A549 (cell line): ENCODE measurements at regions not wholly inside any gene's neighbourhood (a gene's known extent, or its start where the extent isn't known, plus 50 kb on each side); places are given as distances from the start of the nearest gene placed in this dataset.
A peak's percentile ranks its signal among the peaks of the same experiment; 100 is the strongest.
"Not testable (repeated sequence)": the region's sequence is repeated elsewhere in the genome, so short reads cannot be mapped to it uniquely, and the experiment has no call there.

Source experiments
- ATAC-seq, 2 experiments: fragments of 200-7000 bp in 1 of 2; fragments of >200 bp in 1 of 2; cut with Nextera tagmentation in 1 of 2; cut with Tn5 transposase in 1 of 2; 3 replicates each; pipeline versions ENCODE4 v1.8.0 to v1.9.1; 2018 to 2020; ENCODE audit warnings: mild to moderate bottlenecking in 1 of 2, moderate library complexity in 1 of 2
- CTCF ChIA-PET: fragments of 300-600 bp; sonication (Branson Sonifier 250); formaldehyde crosslinking; extraction: SDS; loops from one replicate; lab custom pipeline; 2021; ENCODE audit warnings: antibody characterized with exemption, inconsistent platforms; lab: Yijun Ruan, JAX
- POLR2A ChIA-PET: fragments of 350-600 bp; formaldehyde crosslinking; extraction: SDS; loops from one replicate; lab custom pipeline; 2021; ENCODE audit warnings: antibody characterized with exemption, inconsistent platforms; lab: Yijun Ruan, JAX
- DNase-seq, 2 experiments: peaks; one replicate each; pipeline versions ENCODE4 v3.0.0 to v3.0.0-alpha.2; 2011 to 2016; ENCODE audit warnings: low read depth in 1 of 2, low spot score in 1 of 2
- FAIRE-seq: peaks from 2 replicates; lab custom pipeline; 2011; peaks lifted over from hg19 to GRCh38; lab: Jason Lieb, UNC
- H3K27ac ChIP-seq, 2 experiments: fragments of >200 bp; sonication (Bioruptor Twin); formaldehyde crosslinking; 3 replicates each; pipeline ENCODE4 v1.5.1; 2016 to 2017
- H3K4me1 ChIP-seq: fragments of >200 bp; sonication (Bioruptor Twin); formaldehyde crosslinking; 3 replicates; pipeline ENCODE4 v1.6.1; 2016
- H3K4me2 ChIP-seq: fragments of >200 bp; sonication (Bioruptor Twin); formaldehyde crosslinking; 3 replicates; pipeline ENCODE4 v1.6.1; 2016
- H3K4me3 ChIP-seq: fragments of >200 bp; sonication (Bioruptor Twin); formaldehyde crosslinking; 3 replicates; pipeline ENCODE4 v1.5.1; 2016
- H3K9me3 ChIP-seq: fragments of >200 bp; sonication (Bioruptor Twin); formaldehyde crosslinking; 3 replicates; pipeline ENCODE4 v1.6.1; 2016
- CBX2 ChIP-seq: fragments of 200-600 bp; sonication (generic); IDR thresholded peaks from 2 replicates; pipeline ENCODE4 v1.6.1; 2016; ENCODE audit warnings: low read depth, mild to moderate bottlenecking, borderline replicate concordance
- CBX8 ChIP-seq: fragments of 200-600 bp; sonication (generic); IDR thresholded peaks from 2 replicates; pipeline ENCODE4 v1.6.1; 2016
- CHD4 ChIP-seq: fragments of 200-600 bp; sonication (generic); IDR thresholded peaks from 2 replicates; pipeline ENCODE4 v1.6.1; 2016; ENCODE audit warnings: antibody characterized with exemption, mild to moderate bottlenecking, borderline replicate concordance
- EP300 ChIP-seq, 2 experiments: fragments of >200 bp; sonication (Bioruptor Twin); formaldehyde crosslinking; IDR thresholded peaks; 2 replicates in 1 of 2; 3 replicates in 1 of 2; pipeline ENCODE4 v1.6.1; 2016 to 2017
- ESRRA ChIP-seq: fragments of 150-350 bp; IDR thresholded peaks from 2 replicates; pipeline ENCODE4 v1.6.1; 2014; ENCODE audit warnings: mild to moderate bottlenecking, low read length, borderline replicate concordance
- FOSL2 ChIP-seq, 2 experiments: fragments of 450-650 bp in 1 of 2; fragments of >200 bp in 1 of 2; sonication (Bioruptor Twin) in 1 of 2; formaldehyde crosslinking; IDR thresholded peaks; 2 replicates each; pipeline versions ENCODE4 v1.5.0 to v1.6.1; 2016 to 2020; ENCODE audit warnings: mild to moderate bottlenecking in 1 of 2, moderate library complexity in 1 of 2
- FOXS1 ChIP-seq: fragments of 250-450 bp; sonication (Bioruptor Pico); IDR thresholded peaks from 2 replicates; pipeline ENCODE4 v1.5.0; 2020; ENCODE audit warnings: mild to moderate bottlenecking, moderate library complexity
- GATA3 ChIP-seq: IDR thresholded peaks from 2 replicates; pipeline ENCODE4 v1.6.1; 2012; ENCODE audit warnings: borderline replicate concordance
- HDAC2 ChIP-seq: fragments of 200-600 bp; sonication (generic); IDR thresholded peaks from 2 replicates; pipeline ENCODE4 v1.6.1; 2016
- HOXA7 ChIP-seq: fragments of 250-450 bp; sonication (Bioruptor Pico); IDR thresholded peaks from 2 replicates; pipeline ENCODE4 v1.5.0; 2020; ENCODE audit warnings: mild to moderate bottlenecking, moderate library complexity
- HOXB5 ChIP-seq: fragments of 250-450 bp; sonication (Bioruptor Pico); IDR thresholded peaks from 2 replicates; pipeline ENCODE4 v1.5.0; 2020; ENCODE audit warnings: mild to moderate bottlenecking, moderate library complexity
- JUN ChIP-seq, 2 experiments: fragments of >200 bp; sonication (Bioruptor Twin); formaldehyde crosslinking; IDR thresholded peaks; 2 replicates in 1 of 2; 3 replicates in 1 of 2; pipeline ENCODE4 v1.6.1; 2016 to 2017
- JUNB ChIP-seq: fragments of >200 bp; sonication (Bioruptor Twin); formaldehyde crosslinking; IDR thresholded peaks from 2 replicates; pipeline ENCODE4 v1.6.1; 2016
- KDM1A ChIP-seq: fragments of 200-600 bp; sonication (generic); IDR thresholded peaks from 2 replicates; pipeline ENCODE4 v1.6.1; 2016; ENCODE audit warnings: low read depth, mild to moderate bottlenecking
- NFE2L2 ChIP-seq: fragments of 150-350 bp; conservative IDR thresholded peaks from 2 replicates; pipeline ENCODE4 v1.6.1; 2014; ENCODE audit warnings: low read length
- NPAS2 ChIP-seq: fragments of 250-450 bp; sonication (Bioruptor Pico); IDR thresholded peaks from 2 replicates; pipeline ENCODE4 v1.8.0; 2022; ENCODE audit warnings: mild to moderate bottlenecking, moderate library complexity, borderline replicate concordance
- POLR2AphosphoS2 ChIP-seq: conservative IDR thresholded peaks from 2 replicates; pipeline ENCODE4 v1.6.1; 2012; ENCODE audit warnings: low read length, improper control_type of control experiment, inconsistent platforms
- RCOR1 ChIP-seq: fragments of 150-350 bp; IDR thresholded peaks from 2 replicates; pipeline ENCODE4 v1.6.1; 2014; ENCODE audit warnings: antibody characterized with exemption, low read length, low read depth
- RNF2 ChIP-seq: fragments of 200-600 bp; sonication (generic); IDR thresholded peaks from 2 replicates; pipeline ENCODE4 v1.6.1; 2016; ENCODE audit warnings: low read depth, mild to moderate bottlenecking, antibody characterized with exemption, moderate library complexity, borderline replicate concordance
- SMC3 ChIP-seq: fragments of >200 bp; sonication (Bioruptor Twin); formaldehyde crosslinking; IDR thresholded peaks from 3 replicates; pipeline ENCODE4 v1.6.1; 2018; ENCODE audit warnings: inconsistent platforms
- SREBF2 ChIP-seq: fragments of 450-650 bp; IDR thresholded peaks from 2 replicates; pipeline ENCODE4 v1.6.1; 2014; ENCODE audit warnings: mild to moderate bottlenecking, moderate library complexity
- TFCP2L1 ChIP-seq: fragments of 250-450 bp; sonication (Bioruptor Pico); IDR thresholded peaks from 2 replicates; pipeline ENCODE4 v1.5.0; 2021; ENCODE audit warnings: mild to moderate bottlenecking
- TP53 ChIP-seq: fragments of 250-450 bp; sonication (Bioruptor Pico); IDR thresholded peaks from 2 replicates; pipeline ENCODE4 v1.5.0; 2021; ENCODE audit warnings: mild to moderate bottlenecking, moderate library complexity
- ZFP36 ChIP-seq: fragments of 450-650 bp; IDR thresholded peaks from 2 replicates; pipeline ENCODE4 v1.6.1; 2014; ENCODE audit warnings: borderline replicate concordance; ENCODE audit not compliant: partially characterized antibody
- ZSCAN20 ChIP-seq: fragments of 250-450 bp; sonication (Bioruptor Pico); IDR thresholded peaks from 2 replicates; pipeline ENCODE4 v1.8.0; 2022; ENCODE audit warnings: mild to moderate bottlenecking, moderate library complexity
- WGBS: methylation state at CpG from one replicate; pipeline ENCODE4 v1.1.6; 2017; ENCODE audit errors: missing lambda C conversion rate; 5-methylcytosine and 5-hydroxymethylcytosine counted together
- TF ChIP-seq, protein P1 (sequence below): IDR thresholded peaks from 2 replicates; pipeline ENCODE4 v1.6.1; 2012
- TF ChIP-seq, protein P2 (sequence below): fragments of 250-450 bp; sonication (Bioruptor Pico); IDR thresholded peaks from 2 replicates; pipeline ENCODE4 v1.5.0; 2020; ENCODE audit warnings: low read depth, mild to moderate bottlenecking, moderate library complexity

DNA sequence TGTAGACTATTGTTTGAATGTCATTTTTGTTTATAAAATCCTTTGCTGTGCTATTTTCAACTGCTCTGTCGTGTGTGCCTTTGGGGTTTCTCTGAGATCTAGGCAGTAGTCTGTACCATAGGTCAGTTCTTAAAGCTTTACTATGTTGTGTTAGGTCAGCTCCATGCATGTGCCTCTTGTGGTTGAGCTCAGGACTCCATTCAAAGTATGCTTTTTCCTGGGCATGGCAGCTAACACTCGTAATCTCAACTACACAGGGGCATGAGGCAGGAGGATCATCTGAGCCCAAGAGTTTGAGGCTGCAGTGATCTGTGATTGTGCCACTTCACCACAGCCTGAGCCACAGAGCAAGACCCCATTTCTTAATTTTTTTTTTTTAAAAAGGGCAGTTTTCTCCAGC is 174.4 kb upstream of the SPHKAP start:
- ChIA-PET POLR2A (no interaction called here), CTCF (no interaction called here)
- DNase-seq (no peak), FAIRE-seq (no peak), ATAC-seq (peak; percentile 60 to 64; a peak in 4 of 6 replicates)
- Histone ChIP-seq H3K27ac (no peak overlapping the region), H3K4me3 (no peak overlapping the region), H3K9me3 (no peaks in the 10 kb centered on the region), H3K4me1 (no peaks in the 10 kb centered on the region), H3K4me2 (no peak overlapping the region)
- TF ChIP-seq HOXB5 (CRISPR knock-in tag) (no peak), RCOR1 (no peak), CBX2 (no peak), JUN (IDR thresholded peaks at IDR 0.05) (no peak), FOSL2 (IDR thresholded peaks at IDR 0.05) (no peak), FOSL2 (CRISPR knock-in tag; IDR thresholded peaks at IDR 0.05) (no peak), HDAC2 (no peak), ZFP36 (no peak), TP53 (CRISPR knock-in tag) (no peak), ZSCAN20 (no peak), CBX8 (no peak), ESRRA (no peak), GATA3 (no peak), RNF2 (no peak), CHD4 (no peak), HOXA7 (CRISPR knock-in tag) (no peak), TFCP2L1 (CRISPR knock-in tag) (no peak)
- TF ChIP-seq, protein P1, sequence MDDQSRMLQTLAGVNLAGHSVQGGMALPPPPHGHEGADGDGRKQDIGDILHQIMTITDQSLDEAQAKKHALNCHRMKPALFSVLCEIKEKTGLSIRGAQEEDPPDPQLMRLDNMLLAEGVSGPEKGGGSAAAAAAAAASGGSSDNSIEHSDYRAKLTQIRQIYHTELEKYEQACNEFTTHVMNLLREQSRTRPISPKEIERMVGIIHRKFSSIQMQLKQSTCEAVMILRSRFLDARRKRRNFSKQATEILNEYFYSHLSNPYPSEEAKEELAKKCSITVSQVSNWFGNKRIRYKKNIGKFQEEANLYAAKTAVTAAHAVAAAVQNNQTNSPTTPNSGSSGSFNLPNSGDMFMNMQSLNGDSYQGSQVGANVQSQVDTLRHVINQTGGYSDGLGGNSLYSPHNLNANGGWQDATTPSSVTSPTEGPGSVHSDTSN = no peak
- TF ChIP-seq, protein P2, sequence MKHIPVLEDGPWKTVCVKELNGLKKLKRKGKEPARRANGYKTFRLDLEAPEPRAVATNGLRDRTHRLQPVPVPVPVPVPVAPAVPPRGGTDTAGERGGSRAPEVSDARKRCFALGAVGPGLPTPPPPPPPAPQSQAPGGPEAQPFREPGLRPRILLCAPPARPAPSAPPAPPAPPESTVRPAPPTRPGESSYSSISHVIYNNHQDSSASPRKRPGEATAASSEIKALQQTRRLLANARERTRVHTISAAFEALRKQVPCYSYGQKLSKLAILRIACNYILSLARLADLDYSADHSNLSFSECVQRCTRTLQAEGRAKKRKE (CRISPR knock-in tag) = no peak
- 12% methylated on average over 2 of the region's 2 CpGs for WGBS

DNA sequence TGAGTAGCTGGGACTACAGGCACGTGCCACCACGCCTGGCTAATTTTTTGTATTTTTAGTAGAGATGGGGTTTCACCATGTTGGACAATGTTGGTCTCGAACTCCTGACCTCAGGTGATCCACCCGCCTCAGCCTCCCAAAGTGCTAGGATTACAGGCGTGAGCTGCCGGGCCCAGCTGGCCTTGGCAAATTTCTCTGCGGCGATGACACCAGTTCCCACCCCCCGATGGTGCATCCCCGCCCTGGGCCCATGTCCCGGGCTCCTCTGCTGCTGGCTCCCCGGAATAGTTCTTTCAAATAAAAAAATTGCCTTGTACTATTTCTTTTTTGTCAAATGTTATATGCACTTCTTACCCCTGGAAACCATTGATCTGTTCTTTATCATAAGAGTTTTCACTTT is 171.5 kb upstream of the SPHKAP start:
- H3K27ac ChIP-seq, DNase-seq, H3K4me2 ChIP-seq, H3K9me3 ChIP-seq, FAIRE-seq, POLR2A ChIA-PET, H3K4me1 ChIP-seq, H3K4me3 ChIP-seq, ATAC-seq, CTCF ChIA-PET: not testable (repeated sequence)
- 57% methylated on average over 12 of the region's 12 CpGs for WGBS

DNA sequence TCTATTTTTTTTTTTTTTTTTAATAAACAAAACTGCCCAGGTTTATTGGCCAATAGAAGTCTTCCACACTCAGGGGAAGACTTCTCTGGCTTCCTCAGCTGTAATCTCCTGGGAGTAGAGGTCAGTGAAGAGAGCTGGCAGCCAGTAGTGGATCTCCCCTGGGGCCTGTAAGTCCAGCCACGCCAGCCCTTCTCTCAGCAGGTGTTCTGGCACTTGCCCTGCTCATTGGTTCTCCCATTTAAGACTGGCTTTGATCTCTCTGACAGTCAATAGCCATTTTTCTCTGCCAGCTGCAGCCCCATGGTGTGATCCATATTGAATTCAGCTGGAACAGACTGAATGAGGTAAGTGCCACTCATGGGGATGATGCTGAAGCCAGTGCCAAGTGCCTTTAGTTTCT is 170.6 kb upstream of the SPHKAP start:
- POLR2A ChIA-PET = no interaction called here
- H3K4me3 ChIP-seq = no peak overlapping the region
- DNase-seq = no peak

More for the DNA sequence above, 170.6 kb upstream of the SPHKAP start:
- H3K4me2 ChIP-seq = no peak overlapping the region
- WGBS = 0% methylated on average over 1 of the region's 1 CpG
- FAIRE-seq (no peak), ATAC-seq (no peak)
- CTCF ChIA-PET = no interaction called here
- no peak overlapping the region for H3K27ac ChIP-seq
- no peaks in the 10 kb centered on the region for H3K9me3 ChIP-seq
- H3K4me1 ChIP-seq = no peaks in the 10 kb centered on the region
- TF ChIP-seq ZFP36 = no peak
- no peak for TF ChIP-seq NFE2L2
- no peak for TF ChIP-seq KDM1A
- TF ChIP-seq SREBF2 = no peak
- no peak for TF ChIP-seq EP300 (IDR thresholded peaks at IDR 0.05)
- TF ChIP-seq NPAS2 (CRISPR knock-in tag) = no peak
- no peak for TF ChIP-seq JUNB
- TF ChIP-seq FOXS1 = no peak
- no peak for TF ChIP-seq GATA3
- no peak for TF ChIP-seq POLR2AphosphoS2
- TF ChIP-seq FOSL2 (IDR thresholded peaks at IDR 0.05) = no peak
- TF ChIP-seq FOSL2 (CRISPR knock-in tag; IDR thresholded peaks at IDR 0.05) = no peak
- TF ChIP-seq TP53 (CRISPR knock-in tag) = no peak
- no peak for TF ChIP-seq SMC3
- TF ChIP-seq ESRRA = no peak
